ENCODE measurements at regions not wholly inside any gene's neighbourhood (a gene's known extent, or its start where the extent isn't known, plus 50 kb on each side); places are given as distances from the start of the nearest gene placed in this dataset.

DNA sequence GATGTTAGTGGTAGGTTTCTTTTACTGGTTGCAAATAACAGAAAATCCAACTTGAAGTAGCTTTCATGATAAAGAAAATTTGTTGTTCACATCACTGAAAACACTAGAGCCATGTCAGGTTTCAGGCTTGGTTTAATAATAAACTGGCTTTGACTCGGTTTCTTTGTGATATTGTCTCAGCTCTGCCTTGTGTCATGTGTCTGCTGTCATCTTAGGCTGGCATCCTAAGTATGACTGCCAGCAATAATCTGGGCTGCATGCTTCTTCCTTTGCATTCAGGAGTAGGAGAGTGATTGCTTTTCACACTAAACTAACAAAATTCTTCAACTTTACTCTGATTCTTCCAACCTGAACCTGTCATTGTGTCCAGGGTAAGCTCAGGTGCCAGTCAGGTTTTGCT, 474.0 kb upstream of the B3GALT2 start:
- no peak for TF ChIP-seq ZFX (IDR thresholded peaks at IDR 0.05; ENCODE audit: borderline replicate concordance)
- TF ChIP-seq, protein P1, sequence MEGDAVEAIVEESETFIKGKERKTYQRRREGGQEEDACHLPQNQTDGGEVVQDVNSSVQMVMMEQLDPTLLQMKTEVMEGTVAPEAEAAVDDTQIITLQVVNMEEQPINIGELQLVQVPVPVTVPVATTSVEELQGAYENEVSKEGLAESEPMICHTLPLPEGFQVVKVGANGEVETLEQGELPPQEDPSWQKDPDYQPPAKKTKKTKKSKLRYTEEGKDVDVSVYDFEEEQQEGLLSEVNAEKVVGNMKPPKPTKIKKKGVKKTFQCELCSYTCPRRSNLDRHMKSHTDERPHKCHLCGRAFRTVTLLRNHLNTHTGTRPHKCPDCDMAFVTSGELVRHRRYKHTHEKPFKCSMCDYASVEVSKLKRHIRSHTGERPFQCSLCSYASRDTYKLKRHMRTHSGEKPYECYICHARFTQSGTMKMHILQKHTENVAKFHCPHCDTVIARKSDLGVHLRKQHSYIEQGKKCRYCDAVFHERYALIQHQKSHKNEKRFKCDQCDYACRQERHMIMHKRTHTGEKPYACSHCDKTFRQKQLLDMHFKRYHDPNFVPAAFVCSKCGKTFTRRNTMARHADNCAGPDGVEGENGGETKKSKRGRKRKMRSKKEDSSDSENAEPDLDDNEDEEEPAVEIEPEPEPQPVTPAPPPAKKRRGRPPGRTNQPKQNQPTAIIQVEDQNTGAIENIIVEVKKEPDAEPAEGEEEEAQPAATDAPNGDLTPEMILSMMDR (IDR thresholded peaks at IDR 0.05), result no peak
- no peak overlapping the region for H3K27ac ChIP-seq

DNA sequence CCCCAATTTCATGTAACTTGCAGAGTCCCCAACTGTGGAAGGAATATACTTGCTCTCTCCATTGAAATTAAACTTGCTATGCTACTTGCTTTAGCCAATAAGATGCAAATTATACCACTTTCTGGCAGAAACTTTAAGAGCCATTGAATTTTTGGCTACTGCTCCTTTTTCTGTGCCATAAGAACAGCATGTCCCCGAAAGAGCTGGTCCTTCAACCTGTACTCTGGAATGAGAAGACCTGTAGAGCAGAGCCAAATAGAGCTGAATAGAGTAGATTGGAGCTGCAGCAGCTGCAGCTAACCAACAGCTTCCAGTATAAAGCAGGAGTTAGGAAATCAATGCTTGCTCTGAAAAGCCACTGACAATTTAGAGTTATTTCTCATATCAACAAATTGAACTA, 472.3 kb upstream of the B3GALT2 start:
- TF ChIP-seq ZFX (IDR thresholded peaks at IDR 0.05; ENCODE audit: borderline replicate concordance), result no peak
- TF ChIP-seq, protein P1 (IDR thresholded peaks at IDR 0.05), result no peak
- H3K27ac ChIP-seq, result no peak overlapping the region

DNA sequence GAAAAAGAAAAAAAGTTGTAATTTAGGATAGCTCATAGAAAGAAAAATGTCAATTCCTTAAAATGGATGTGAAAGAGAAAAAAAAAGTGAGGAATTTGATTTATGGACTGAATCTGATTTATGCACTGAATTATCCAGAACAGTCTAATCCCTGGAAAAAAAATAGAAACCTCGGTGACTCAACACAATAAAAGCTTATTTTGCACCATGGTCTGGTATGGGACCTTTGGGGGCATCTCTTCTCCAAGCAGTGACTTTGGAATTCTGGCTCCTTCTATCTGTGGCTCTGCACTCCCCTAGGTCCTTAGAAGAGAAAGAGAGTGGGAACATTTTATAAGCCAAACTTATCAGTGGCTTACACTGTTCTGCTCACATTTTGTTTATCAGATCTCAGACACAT, 471.7 kb upstream of the B3GALT2 start:
- H3K27ac ChIP-seq, result no peak overlapping the region
- TF ChIP-seq, protein P1 (IDR thresholded peaks at IDR 0.05), result no peak
- no peak for TF ChIP-seq ZFX (IDR thresholded peaks at IDR 0.05; ENCODE audit: borderline replicate concordance)

DNA sequence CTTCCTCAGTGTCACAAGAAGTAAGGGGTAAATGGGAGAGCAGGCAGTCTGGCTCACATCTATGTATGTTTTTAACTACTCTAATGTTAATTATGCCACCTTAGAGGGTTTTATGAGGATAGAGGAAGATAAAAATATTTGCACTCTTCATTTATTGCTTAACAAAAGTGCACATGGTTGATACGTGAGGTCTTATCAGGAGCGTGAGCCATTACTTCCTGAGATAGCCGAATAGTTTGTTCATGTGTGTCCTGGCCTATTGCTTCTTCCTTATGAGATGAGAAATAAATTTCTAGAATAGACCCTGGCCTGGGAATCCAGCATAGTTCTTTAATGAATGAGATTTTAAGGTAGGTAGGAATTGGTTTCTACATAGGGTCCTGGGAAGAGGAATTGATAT, 471.1 kb upstream of the B3GALT2 start:
- TF ChIP-seq ZFX (IDR thresholded peaks at IDR 0.05; ENCODE audit: borderline replicate concordance), result no peak
- TF ChIP-seq, protein P1 (IDR thresholded peaks at IDR 0.05), result no peak
- no peak overlapping the region for H3K27ac ChIP-seq

DNA sequence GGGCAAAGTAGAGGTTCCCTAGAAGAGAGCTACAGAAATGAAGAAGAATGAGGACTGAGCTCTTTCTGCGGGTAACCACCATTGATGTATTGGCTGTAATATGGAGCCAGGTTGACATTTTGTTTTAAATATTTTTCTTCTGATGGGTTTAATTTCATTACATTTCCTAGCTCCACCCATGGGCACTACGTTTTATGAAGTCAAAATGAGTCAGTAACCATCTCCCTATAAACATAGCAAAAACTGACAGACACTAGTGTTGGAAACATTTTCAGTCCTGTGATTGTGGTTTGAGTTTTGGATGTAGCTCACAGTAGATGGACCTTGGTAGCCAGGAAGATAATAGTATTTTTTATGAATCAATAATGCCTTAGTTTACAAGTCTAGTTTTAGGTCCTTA, 470.4 kb upstream of the B3GALT2 start:
- TF ChIP-seq, protein P1 (IDR thresholded peaks at IDR 0.05), result no peak
- TF ChIP-seq ZFX (IDR thresholded peaks at IDR 0.05; ENCODE audit: borderline replicate concordance), result no peak
- H3K27ac ChIP-seq, result no peak overlapping the region

DNA sequence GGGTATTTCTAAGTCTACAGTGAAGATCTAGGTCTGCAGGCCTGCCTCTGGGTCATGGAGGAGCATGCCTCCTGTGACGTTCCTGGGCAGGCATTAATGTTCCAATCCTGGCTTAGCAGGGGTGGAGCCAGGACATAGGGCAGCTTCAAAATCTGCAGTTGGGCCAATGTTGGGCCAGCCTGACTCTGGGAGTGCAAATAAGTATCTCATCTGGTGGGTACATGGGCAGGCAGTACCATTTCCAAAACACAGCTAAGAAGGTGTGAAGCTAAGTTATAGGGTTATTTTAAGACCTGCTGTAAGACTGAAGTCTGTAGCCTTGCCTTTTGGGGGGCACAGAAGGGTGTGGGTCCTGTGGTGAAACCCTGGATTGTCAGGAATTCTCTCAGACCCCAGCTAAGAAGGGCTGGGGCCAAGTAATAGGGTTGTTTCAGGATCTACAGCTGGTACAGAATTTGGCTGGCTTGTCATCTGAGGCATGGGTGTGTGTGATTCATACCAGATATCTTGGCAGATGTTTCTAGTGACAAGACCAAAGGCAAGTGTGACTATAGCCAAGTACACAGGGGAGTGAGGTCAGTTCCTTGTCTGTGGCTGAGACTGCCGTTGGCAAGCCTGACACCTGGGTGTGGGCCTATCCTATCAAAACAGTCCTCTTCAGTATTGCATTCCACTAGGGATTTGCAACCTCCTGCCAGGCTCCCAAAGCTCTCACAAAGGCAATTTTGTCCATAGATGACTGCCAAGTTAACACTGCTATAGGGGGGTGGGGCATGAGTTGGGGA, 468.7 kb upstream of the B3GALT2 start:
- no peak for TF ChIP-seq ZFX (IDR thresholded peaks at IDR 0.05; ENCODE audit: borderline replicate concordance)
- TF ChIP-seq, protein P1 (IDR thresholded peaks at IDR 0.05), result no peak
- no peak overlapping the region for H3K27ac ChIP-seq

DNA sequence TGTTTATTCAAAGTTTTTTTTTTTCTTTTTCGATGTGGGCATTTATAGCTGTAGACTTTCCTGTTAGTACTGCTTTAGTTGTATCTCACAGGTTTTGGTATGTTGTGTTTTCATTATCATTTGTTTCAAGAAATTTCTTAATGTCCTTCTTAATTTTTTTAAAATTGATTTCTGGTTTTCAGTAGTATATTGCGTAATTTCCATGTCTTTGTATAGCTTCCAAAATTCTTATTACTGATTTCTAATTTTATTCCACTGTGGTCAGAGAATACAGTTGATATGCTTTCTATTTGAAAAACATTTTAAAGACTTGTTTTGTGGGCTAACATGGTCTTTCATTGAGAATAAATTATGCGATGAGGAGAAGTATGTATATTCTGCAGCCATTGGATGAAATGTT, 463.2 kb upstream of the B3GALT2 start:
- H3K27ac ChIP-seq, result no peak overlapping the region
- TF ChIP-seq, protein P1 (IDR thresholded peaks at IDR 0.05), result no peak
- no peak for TF ChIP-seq ZFX (IDR thresholded peaks at IDR 0.05; ENCODE audit: borderline replicate concordance)

All from 22Rv1 (cell line).